ENCODE measurements at regions not wholly inside any gene's neighbourhood (a gene's known extent, or its start where the extent isn't known, plus 50 kb on each side); places are given as distances from the start of the nearest gene placed in this dataset.

- no peak for TF ChIP-seq CTCF (IDR thresholded peaks at IDR 0.05)
- no peak for TF ChIP-seq EP300 (IDR thresholded peaks at IDR 0.05)
Observed at GRCh38 chr10:33025910-33026309, 67.9 kb upstream of the ITGB1 start.
